H7 (cell line): ENCODE measurements at regions not wholly inside any gene's neighbourhood (a gene's known extent, or its start where the extent isn't known, plus 50 kb on each side); places are given as distances from the start of the nearest gene placed in this dataset.

Experiments used
- DNase-seq: peaks from one replicate; pipeline ENCODE4 v3.0.0; 2012
- H3K27me3 ChIP-seq: 2 replicates; pipeline ENCODE4 v1.6.0; 2011; ENCODE audit warnings: mild to moderate bottlenecking, low read length; ENCODE audit not compliant: control insufficient read depth, insufficient read depth
- H3K36me3 ChIP-seq: replicated peaks from 2 replicates; pipeline ENCODE4 v1.5.1; 2011; ENCODE audit warnings: low read length; ENCODE audit not compliant: control insufficient read depth, insufficient read depth
- H3K4me3 ChIP-seq: 2 replicates; pipeline ENCODE4 v1.5.1; 2011; ENCODE audit warnings: low read depth, mild to moderate bottlenecking, control low read depth, low read length, moderate library complexity; ENCODE audit not compliant: insufficient read depth

DNA sequence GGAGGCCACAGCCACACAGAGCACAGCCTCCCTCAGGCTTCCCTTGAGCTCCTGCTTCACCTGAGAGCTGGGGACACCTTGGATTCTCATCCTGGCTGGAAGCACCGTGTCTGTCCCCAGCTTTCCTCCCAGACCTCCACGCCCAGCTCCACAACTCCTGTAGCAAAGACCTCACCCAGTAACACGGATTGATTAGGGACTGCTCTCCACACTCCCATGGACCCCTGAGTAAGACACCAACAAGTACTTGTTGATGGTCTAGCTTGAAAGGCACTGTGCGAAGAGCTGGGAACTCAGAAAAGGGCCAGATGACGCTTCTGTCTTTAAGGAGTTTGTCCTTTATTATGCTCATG lies 109.6 kb downstream of the DLL1 start:
- no peak overlapping the region for H3K4me3 ChIP-seq
- H3K36me3 ChIP-seq, result no peaks in the 10 kb centered on the region
- no peaks in the 10 kb centered on the region for H3K27me3 ChIP-seq
- peak; percentile 26 for DNase-seq

DNA sequence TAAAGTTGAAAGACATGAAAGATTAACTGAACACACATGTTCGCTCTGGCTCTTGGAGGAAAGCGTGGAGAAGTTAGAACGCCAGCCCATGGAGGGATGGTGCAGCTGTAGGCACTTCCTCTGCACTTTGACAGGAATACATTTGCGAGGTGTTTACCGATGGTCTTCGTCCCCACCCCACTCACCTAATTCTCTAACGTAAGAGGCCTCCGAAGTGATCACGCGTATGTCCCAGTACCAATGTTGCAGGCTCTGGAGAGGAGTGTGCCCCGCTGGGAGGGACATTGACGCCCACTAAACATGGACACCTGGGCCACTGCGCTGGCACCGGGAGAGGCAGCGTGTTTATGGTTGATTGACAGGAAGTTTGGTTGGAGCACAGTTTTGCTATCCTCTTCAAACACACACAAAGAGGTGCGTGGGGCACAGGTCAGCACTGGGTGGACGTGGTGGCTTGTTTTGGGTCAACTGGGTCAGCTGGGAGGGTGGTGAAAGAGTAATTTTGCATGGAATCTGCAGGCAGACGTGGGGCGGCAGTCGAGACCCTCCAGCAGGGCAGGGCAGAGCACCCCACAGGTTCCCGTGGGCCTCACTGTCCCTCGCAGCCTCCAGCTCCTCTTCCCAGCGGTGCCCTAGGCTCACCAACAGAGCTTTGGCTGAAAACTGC lies 110.1 kb downstream of the DLL1 start:
- Histone ChIP-seq H3K27me3 (no peaks in the 10 kb centered on the region), H3K4me3 (no peak overlapping the region), H3K36me3 (no peaks in the 10 kb centered on the region)
- DNase-seq, result peak; percentile 29

DNA sequence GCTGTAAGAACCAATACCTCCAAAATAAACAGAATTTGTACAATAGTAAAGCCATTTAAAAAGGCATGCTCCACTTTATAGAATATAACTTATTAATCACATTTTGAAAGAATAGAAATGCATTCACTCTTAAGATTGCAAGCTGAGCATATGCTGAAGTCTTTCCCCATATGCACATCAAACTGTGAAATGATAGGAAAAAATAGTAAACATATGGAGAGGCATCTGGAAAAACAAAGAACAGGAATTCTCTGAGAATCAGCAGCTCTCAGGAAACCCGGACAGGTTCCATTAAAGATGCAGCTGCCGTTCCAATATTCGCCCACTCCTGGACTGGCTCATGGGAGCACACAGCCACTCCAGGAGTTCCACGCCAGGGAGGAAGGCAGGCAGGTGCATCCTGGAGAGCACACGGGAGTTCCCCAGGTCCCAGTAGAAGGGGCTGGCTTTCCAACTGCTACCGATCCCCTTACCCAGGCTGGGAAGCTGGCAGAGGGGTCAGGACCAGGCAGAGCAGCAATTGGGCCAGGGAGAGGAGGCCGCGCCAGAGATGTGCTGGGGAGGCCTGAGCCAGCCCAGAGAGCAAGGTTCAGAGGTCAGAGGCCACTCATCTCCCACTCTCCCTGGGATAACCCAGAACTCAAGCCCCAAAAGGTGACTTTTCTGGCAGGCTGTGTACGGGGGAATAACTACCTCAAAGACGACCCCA lies 111.1 kb downstream of the DLL1 start:
- Histone ChIP-seq H3K36me3 (no peaks in the 10 kb centered on the region), H3K4me3 (no peak overlapping the region), H3K27me3 (no peaks in the 10 kb centered on the region)
- peak; percentile 40 for DNase-seq

DNA sequence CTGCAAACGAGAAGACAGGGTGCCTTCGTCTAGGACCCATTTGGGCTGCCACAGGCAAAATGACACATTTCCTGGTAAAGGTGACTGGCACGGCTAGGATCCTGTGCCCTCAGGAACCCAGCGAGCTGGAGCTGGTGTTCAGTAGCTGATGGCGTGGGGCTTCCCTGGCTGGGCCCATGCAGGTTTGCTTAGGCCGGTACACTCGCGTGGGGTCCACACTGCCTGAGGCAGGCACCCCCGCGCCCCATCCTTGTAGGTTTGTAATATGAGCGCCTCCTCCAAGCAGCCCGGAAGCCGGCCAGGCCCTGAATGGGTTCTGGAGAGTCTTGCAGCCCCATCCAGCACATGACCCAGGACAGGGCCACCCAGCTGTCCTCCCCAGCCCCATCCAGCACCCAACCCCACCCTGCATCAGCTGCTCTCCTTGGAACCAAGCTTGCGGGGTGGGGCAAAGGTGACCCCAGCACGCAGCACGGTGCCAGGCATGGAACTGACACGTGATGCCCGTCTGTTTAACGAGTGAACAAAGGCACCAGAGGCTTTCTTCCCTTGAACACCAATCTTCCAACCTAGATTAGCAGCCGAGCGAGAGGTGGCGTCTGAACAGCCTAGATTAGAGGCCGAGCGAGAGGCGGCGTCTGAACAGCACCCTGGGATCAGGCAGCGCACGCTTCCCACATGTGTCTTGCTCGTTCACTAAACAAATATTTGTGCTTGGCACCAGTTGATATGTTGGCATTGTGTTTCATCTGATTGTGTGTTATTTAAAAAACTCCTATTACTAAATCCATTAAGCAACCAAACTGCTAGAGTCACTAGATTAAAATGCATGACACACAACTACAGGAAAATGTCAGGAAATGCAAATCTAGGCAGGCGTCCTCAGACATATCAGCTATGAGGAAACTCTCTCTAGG lies 112.1 kb downstream of the DLL1 start:
- peak; percentile 56 for DNase-seq
- H3K36me3 ChIP-seq, result no peaks in the 10 kb centered on the region
- H3K4me3 ChIP-seq, result no peak overlapping the region
- H3K27me3 ChIP-seq, result no peaks in the 10 kb centered on the region

DNA sequence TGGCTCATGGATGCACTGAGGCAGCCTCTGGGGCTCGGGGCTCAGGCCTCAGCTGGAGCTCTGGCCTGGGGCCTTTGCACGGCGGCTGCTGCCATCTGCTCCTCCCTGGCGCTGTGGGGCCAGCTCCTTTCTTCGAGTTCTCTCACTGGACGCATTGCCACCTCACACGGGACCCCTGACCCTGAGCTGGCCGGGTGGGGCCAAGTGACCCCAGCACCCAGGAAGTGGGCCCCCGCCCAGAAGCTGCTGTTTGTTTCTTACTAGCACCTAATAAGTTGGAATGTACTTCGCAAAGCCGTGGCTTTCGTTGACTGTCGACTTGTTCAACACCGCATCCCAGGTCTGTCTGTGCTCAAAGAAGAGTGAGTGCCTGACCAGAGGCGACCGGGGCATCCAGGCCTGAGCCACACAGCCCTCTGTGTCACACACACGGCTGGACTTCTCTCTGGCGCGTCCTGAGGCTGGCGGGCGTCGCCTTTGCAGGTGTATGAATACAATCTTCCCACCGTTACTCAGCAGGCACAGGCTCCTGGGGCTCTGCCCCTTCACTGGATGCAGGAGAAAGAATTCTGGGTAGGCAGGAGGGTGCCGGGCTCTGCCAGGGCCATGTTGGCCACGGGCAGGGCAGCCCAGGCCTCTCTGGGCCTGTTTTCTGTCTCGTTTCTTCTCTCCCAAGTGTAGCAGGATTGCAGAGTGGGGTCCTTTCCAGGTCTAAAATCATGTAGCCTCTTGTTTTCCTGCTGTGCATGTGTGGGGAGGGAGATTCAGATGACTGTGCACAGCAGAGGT lies 112.9 kb downstream of the DLL1 start:
- Histone ChIP-seq H3K4me3 (no peak overlapping the region), H3K27me3 (no peaks in the 10 kb centered on the region), H3K36me3 (no peaks in the 10 kb centered on the region)
- DNase-seq, result peak; percentile 54

DNA sequence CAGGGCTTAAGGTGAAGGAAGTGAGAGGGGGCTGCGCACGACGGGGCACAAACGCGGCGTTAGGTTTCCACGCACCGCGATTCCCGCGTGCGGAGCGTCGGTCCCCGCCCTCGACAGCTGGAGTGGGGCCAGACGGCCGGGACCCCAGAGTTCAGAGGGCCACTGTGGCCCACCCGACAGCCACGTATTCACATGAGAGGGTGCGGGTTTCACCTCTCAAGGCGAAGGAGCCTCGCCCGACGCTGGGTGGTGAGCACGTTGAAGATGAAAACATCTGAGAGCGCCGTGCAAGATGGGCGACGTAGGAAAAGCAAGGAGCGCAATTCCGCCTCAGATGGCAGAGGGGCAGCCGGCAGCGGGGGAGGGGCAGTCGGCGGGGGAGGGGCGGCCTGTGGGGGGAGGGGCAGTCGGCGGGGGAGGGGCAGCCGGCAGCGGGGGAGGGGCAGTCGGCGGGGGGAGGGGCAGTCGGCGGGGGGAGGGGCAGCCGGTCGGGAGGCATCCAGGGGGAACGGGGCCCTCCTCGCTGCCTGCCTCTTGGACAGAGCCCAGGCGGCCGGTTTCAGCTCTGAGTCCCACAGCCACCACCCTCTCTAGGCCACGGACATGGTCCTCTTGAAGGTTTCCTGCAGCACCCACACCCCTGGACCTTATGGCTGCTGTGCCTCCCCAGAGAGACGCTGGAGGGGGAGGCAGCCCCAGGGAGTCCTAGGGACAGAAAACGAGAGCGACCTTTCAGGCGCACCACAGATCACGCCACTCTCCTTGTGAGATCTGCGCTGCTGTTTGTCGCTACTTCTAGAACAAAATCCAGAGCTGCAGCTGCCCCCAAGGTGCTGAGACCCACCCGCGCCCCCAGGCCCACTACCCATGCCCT lies 113.7 kb downstream of the DLL1 start:
- Histone ChIP-seq H3K4me3 (no peak overlapping the region), H3K27me3 (no peaks in the 10 kb centered on the region), H3K36me3 (no peaks in the 10 kb centered on the region)
- DNase-seq, result peak; percentile 93

DNA sequence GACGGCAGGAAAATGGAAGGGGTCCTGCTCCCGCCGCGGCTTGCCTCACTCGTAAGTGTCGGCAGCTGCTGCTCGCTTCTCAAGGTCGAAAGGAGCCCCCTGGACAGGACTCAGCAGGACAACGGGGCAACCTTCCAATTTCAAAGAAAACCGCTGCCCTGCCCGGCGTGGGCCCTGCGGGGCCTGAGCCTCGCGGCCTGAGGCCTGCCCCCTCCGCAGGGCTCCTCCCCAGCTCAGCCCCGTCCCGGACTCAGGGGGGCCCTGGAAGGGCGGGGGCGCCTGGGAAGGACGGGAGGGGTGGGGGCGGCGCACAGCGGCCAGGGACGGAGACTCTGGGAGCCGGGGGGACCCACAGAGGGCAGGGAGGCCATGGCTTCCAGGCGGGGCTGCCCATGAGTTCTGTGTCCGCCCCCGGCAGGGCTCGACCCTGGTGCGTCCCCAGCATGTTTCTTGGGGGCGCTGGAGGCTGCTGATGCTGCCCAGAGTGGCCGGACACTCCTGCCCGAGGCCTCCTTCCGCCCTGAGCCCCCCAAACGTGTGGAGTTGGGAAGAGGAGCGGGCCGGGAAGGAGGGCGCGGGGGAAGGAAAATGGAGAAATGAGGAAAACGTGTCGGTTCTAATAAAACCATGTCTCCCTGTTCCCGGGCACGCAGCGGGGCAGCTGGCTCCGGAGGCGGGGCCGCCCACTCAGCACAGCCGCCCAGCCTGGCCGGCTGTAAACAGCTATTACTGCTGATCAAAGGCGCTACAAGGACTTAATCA lies 114.6 kb downstream of the DLL1 start:
- no peaks in the 10 kb centered on the region for H3K36me3 ChIP-seq
- no peaks in the 10 kb centered on the region for H3K27me3 ChIP-seq
- peak; percentile 50 for DNase-seq
- H3K4me3 ChIP-seq, result no peak overlapping the region

DNA sequence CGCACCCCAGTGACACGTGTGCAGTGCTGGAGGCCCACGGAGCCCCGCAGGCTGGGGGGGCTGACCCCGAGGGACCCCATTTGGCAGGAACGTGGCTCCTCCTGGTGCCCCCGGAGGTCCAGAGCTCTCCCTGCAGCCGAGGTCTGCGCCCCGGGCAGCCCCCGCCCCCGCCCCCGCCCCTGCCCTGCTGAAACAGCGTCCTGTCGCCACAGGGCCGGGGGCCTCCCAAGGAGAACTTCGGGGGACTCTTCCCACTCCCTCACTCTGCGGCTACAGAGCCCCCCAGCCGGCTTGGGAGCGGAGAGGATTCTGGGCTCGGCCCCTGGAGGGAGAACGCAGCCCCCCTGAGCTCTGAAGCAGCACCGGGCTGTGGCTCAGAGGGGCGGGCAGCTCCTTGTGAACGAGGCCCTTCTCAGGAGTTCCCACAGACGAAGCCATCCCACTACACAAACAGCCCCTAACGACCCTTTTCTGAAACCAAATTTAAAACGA lies 115.2 kb downstream of the DLL1 start:
- H3K36me3 ChIP-seq, result no peaks in the 10 kb centered on the region
- no peak overlapping the region for H3K4me3 ChIP-seq
- H3K27me3 ChIP-seq, result no peaks in the 10 kb centered on the region
- peak; percentile 72 for DNase-seq

DNA sequence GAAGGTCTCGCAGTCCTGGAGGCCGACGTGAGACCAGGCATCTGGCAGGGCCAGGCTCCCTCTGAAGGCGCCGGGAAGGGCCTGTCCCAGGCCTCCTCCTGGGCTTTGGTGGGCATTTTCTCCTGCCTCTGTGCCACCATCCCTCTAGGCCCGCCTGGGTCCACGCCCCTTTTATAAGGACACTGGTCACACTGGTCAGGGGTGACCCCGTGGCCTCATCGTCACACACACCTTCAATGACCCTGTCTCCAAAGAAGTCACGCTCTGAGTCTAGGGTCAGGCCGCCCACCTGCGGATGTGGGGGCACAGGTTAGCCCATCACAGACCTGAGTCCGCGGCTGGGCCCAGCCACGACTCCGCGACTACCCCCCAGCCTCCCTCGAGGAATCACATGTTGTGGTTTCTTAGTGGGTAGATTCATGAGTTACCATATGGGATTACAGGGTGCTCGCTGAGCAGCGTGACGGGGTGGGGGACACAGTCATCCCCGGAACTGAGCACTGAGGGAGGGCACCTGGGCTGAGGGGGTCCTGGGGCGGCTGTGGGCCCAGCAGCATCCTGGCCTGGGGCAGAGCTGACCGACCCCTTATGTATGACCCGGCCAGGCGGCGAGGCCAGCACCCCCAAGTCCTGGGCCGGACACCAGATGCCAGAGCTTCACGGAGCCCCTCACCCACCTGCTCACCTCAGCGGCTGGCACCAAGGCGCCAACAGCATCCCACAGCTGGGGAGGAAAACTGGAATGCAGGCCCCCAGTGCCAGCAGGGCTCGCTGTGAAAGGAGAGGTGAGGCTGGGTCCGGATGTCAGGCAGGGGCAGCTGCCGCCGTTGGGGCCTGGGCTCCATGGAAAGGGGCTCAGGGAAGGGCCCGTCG lies 115.9 kb downstream of the DLL1 start:
- H3K4me3 ChIP-seq, result no peak overlapping the region
- no peaks in the 10 kb centered on the region for H3K27me3 ChIP-seq
- H3K36me3 ChIP-seq, result no peaks in the 10 kb centered on the region
- peak; percentile 45 for DNase-seq

DNA sequence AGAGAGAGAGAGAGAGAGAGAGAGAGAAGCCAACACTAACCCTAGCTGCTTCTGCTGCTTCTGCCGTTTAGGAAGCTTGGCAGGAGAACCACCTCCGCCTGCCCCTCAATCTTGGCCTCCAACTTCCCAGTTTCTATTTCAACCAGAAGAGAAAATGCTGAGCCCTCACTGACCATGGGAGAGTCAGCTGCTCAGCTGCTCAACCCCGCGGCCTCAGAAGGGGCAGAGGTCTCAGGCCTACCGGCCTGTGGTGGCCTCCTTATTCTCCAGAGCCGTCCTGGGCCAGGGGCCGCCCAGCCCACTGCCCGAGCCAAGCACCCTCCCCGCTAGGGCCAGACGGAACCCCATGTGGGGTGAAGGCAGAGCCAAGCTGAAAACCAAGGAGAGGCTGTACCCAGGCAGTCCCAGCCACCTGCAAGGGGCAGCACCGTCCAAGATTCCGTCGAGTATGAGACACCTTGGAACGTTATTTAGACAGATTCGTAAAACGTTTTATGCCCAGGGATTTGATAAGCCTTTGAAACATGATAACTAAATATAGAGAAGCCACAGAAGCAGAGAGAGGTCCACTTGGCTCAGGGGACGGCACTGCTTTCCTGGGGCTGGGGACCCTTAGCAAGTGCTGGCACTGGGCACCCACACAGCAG lies 116.6 kb downstream of the DLL1 start:
- Histone ChIP-seq H3K4me3 (no peak overlapping the region), H3K36me3 (no peaks in the 10 kb centered on the region), H3K27me3 (no peaks in the 10 kb centered on the region)
- peak; percentile 45 for DNase-seq

DNA sequence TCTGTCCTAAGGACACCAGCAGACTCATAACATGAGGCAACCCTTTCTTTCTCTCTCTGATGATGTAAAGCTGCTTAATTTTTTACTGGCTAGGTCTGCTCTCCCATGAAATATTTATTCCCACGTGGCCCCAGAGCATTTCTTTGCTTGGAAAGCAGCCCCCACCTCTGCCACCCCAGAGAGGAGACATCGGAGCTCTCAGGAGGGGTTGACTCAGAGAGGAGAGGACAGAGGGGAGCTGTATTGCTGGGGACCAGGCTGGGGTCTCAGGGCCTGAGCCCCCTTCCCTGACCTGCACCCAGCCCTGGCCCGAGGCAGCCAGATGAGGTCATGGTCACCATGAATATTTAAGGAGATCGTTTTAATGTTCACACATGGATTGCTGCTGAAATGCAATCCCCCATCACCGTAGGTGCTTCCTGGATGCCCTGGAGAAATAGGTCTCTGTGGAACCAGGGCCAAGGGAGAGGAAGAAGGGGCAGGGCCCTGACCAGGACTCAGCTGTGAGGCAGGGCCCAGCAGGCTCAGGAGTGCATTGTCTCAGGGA lies 117.5 kb downstream of the DLL1 start:
- DNase-seq, result peak; percentile 28
- no peak overlapping the region for H3K4me3 ChIP-seq
- no peaks in the 10 kb centered on the region for H3K27me3 ChIP-seq

More for the DNA sequence above, 117.5 kb downstream of the DLL1 start:
- no peaks in the 10 kb centered on the region for H3K36me3 ChIP-seq
